ENCODE measurements at regions not wholly inside any gene's neighbourhood (a gene's known extent, or its start where the extent isn't known, plus 50 kb on each side); places are given as distances from the start of the nearest gene placed in this dataset.

- H3K4me1 Mint-ChIP-seq = no peaks in the 10 kb centered on the region
- no peak overlapping the region for H3K27ac ChIP-seq (ENCODE audit: low read depth in 1 of 2, low read length in 2 of 2)
- peaks cover 5 to 21% (median 8%) of the 10 kb centered on the region in 3 donors for H3K27me3 Mint-ChIP-seq (ENCODE audit: low read depth in 3 of 3)
- peaks cover 4 to 6% of the 10 kb centered on the region in 2 donors for H3K9me3 ChIP-seq (replicated peaks in 1 of 2; ENCODE audit: control insufficient read depth in 1 of 2, insufficient read depth in 1 of 2, low read length in 2 of 2)
- intact Hi-C loops (cut with micrococcal nuclease) = no loop called here
- no peak for DNase-seq
- peaks cover 0 to 17% (median 3%) of the 10 kb centered on the region in 7 donors for H3K9me3 Mint-ChIP-seq
- no peak overlapping the region for H3K4me2 ChIP-seq (replicated peaks; ENCODE audit: extremely low read depth, low read length, poor library complexity, severe bottlenecking)
- H3K36me3 Mint-ChIP-seq = no peaks in the 10 kb centered on the region
- H3K4me3 Mint-ChIP-seq = no peak overlapping the region
- WGBS (ENCODE audit: insufficient coverage) = 86% methylated on average over 5 of the region's 6 CpGs
- no peaks in the 10 kb centered on the region for H3K36me3 ChIP-seq (replicated peaks in 1 of 2; ENCODE audit: control insufficient read depth in 1 of 2, insufficient read depth in 2 of 2, low read length in 2 of 2)
- no peak overlapping the region for H3K4me3 ChIP-seq (replicated peaks in 1 of 3; ENCODE audit: low read depth in 2 of 3, low read length in 3 of 3)
- no peaks in the 10 kb centered on the region for H3K27me3 ChIP-seq (ENCODE audit: control insufficient read depth in 2 of 2, insufficient read depth in 2 of 2, low read length in 2 of 2)
- no peaks in the 10 kb centered on the region for H4K20me1 ChIP-seq (ENCODE audit: insufficient read depth, low read length)
- no peaks in the 10 kb centered on the region for H3K79me2 ChIP-seq (ENCODE audit: insufficient read depth, low read length)
- no peak for TF ChIP-seq CTCF (IDR thresholded peaks at IDR 0.05)
- no peak overlapping the region for H2AFZ ChIP-seq (ENCODE audit: insufficient read depth, low read depth, low read length, poor library complexity, severe bottlenecking)
- H3K9ac ChIP-seq (ENCODE audit: insufficient read depth, low read length, poor library complexity, severe bottlenecking) = no peak overlapping the region
- H3K27ac Mint-ChIP-seq = no peak overlapping the region
- no peaks in the 10 kb centered on the region for H3K4me1 ChIP-seq (ENCODE audit: control insufficient read depth in 1 of 2, insufficient read depth in 2 of 2, low read length in 2 of 2)
Measured at GRCh38 chr21:35737899-35738346, 322.4 kb downstream of the SETD4 start.

- no peak for DNase-seq
- no peak overlapping the region for H3K27ac Mint-ChIP-seq
- H3K4me1 ChIP-seq (ENCODE audit: control insufficient read depth in 1 of 2, insufficient read depth in 2 of 2, low read length in 2 of 2) = no peaks in the 10 kb centered on the region
- intact Hi-C loops (cut with micrococcal nuclease) = no loop called here
- H3K36me3 ChIP-seq (replicated peaks in 1 of 2; ENCODE audit: control insufficient read depth in 1 of 2, insufficient read depth in 2 of 2, low read length in 2 of 2) = no peaks in the 10 kb centered on the region
- no peaks in the 10 kb centered on the region for H3K79me2 ChIP-seq (ENCODE audit: insufficient read depth, low read length)
- peaks cover 0 to 17% (median 3%) of the 10 kb centered on the region in 7 donors for H3K9me3 Mint-ChIP-seq
- H3K27ac ChIP-seq (ENCODE audit: low read depth in 1 of 2, low read length in 2 of 2) = no peak overlapping the region
- H3K27me3 ChIP-seq (ENCODE audit: control insufficient read depth in 2 of 2, insufficient read depth in 2 of 2, low read length in 2 of 2) = no peaks in the 10 kb centered on the region
- no CpG with 5 or more reads among the region's 4 CpGs for WGBS (ENCODE audit: insufficient coverage)
- peaks cover 7 to 18% (median 8%) of the 10 kb centered on the region in 3 donors for H3K27me3 Mint-ChIP-seq (ENCODE audit: low read depth in 3 of 3)
- no peaks in the 10 kb centered on the region for H3K4me1 Mint-ChIP-seq
- H3K9ac ChIP-seq (ENCODE audit: insufficient read depth, low read length, poor library complexity, severe bottlenecking) = no peak overlapping the region
- peaks cover 4 to 6% of the 10 kb centered on the region in 2 donors for H3K9me3 ChIP-seq (replicated peaks in 1 of 2; ENCODE audit: control insufficient read depth in 1 of 2, insufficient read depth in 1 of 2, low read length in 2 of 2)
- no peak overlapping the region for H2AFZ ChIP-seq (ENCODE audit: insufficient read depth, low read depth, low read length, poor library complexity, severe bottlenecking)
- H4K20me1 ChIP-seq (ENCODE audit: insufficient read depth, low read length) = no peaks in the 10 kb centered on the region
- no peak for TF ChIP-seq CTCF (IDR thresholded peaks at IDR 0.05)
- no peaks in the 10 kb centered on the region for H3K36me3 Mint-ChIP-seq
- no peak overlapping the region for H3K4me2 ChIP-seq (replicated peaks; ENCODE audit: extremely low read depth, low read length, poor library complexity, severe bottlenecking)
- no peak overlapping the region for H3K4me3 Mint-ChIP-seq
- no peak overlapping the region for H3K4me3 ChIP-seq (replicated peaks in 1 of 3; ENCODE audit: low read depth in 2 of 3, low read length in 3 of 3)
Measured at GRCh38 chr21:35737449-35737848, 322.9 kb downstream of the SETD4 start.

Measured in CD14-positive monocyte (primary cell).